ENCODE measurements at regions not wholly inside any gene's neighbourhood (a gene's known extent, or its start where the extent isn't known, plus 50 kb on each side); places are given as distances from the start of the nearest gene placed in this dataset.

- DNase-seq (ENCODE audit: low read depth) = no peak
Measured at GRCh38 chr2:5751873-5752482, 59.8 kb downstream of the SOX11 start.

- no peak for DNase-seq (ENCODE audit: low read depth)
Measured at GRCh38 chr2:5756272-5756671, 64.1 kb downstream of the SOX11 start.

GRCh38 chr2:5758346-5758745 lies 66.2 kb downstream of the SOX11 start:
- DNase-seq (ENCODE audit: low read depth) = no peak

GRCh38 chr2:5759949-5760348 lies 67.8 kb downstream of the SOX11 start:
- DNase-seq (ENCODE audit: low read depth) = no peak

- DNase-seq (ENCODE audit: low read depth) = no peak
Measured at GRCh38 chr2:5763531-5763930, 71.3 kb downstream of the SOX11 start.

GRCh38 chr2:5764041-5764440 lies 71.9 kb downstream of the SOX11 start:
- no peak for DNase-seq (ENCODE audit: low read depth)

- DNase-seq (ENCODE audit: low read depth) = no peak
Measured at GRCh38 chr2:5766056-5766455, 73.9 kb downstream of the SOX11 start.

GRCh38 chr2:5766561-5766960 lies 74.4 kb downstream of the SOX11 start:
- DNase-seq (ENCODE audit: low read depth) = no peak

- DNase-seq (ENCODE audit: low read depth) = no peak
Measured at GRCh38 chr2:5777131-5777535, 84.9 kb downstream of the SOX11 start.

GRCh38 chr2:5781679-5782078 lies 89.5 kb downstream of the SOX11 start:
- DNase-seq (ENCODE audit: low read depth) = no peak

GRCh38 chr2:5782103-5782502 lies 89.9 kb downstream of the SOX11 start:
- DNase-seq (ENCODE audit: low read depth) = no peak

- DNase-seq (ENCODE audit: low read depth) = no peak
Measured at GRCh38 chr2:5788447-5788846, 96.3 kb downstream of the SOX11 start.

GRCh38 chr2:5791371-5791770 lies 99.2 kb downstream of the SOX11 start:
- no peak for DNase-seq (ENCODE audit: low read depth)

GRCh38 chr2:5794012-5794411 lies 101.8 kb downstream of the SOX11 start:
- DNase-seq (ENCODE audit: low read depth) = no peak

GRCh38 chr2:5798084-5798483 lies 105.9 kb downstream of the SOX11 start:
- DNase-seq (ENCODE audit: low read depth) = no peak

- no peak for DNase-seq (ENCODE audit: low read depth)
Measured at GRCh38 chr2:5799348-5799747, 107.2 kb downstream of the SOX11 start.

- DNase-seq (ENCODE audit: low read depth) = no peak
Measured at GRCh38 chr2:5803547-5803946, 111.4 kb downstream of the SOX11 start.

GRCh38 chr2:5818961-5819600 lies 126.9 kb downstream of the SOX11 start:
- no peak for DNase-seq (ENCODE audit: low read depth)

GRCh38 chr2:5824126-5824525 lies 131.9 kb downstream of the SOX11 start:
- no peak for DNase-seq (ENCODE audit: low read depth)

- DNase-seq (ENCODE audit: low read depth) = no peak
Measured at GRCh38 chr2:5825686-5826085, 133.5 kb downstream of the SOX11 start.

- DNase-seq (ENCODE audit: low read depth) = no peak
Measured at GRCh38 chr2:5826979-5827655, 134.9 kb downstream of the SOX11 start.

GRCh38 chr2:5834501-5834900 lies 142.3 kb downstream of the SOX11 start:
- DNase-seq (ENCODE audit: low read depth) = no peak

- no peak for DNase-seq (ENCODE audit: low read depth)
Measured at GRCh38 chr2:5839550-5839949, 147.4 kb downstream of the SOX11 start.

GRCh38 chr2:5841126-5841525 lies 148.9 kb downstream of the SOX11 start:
- DNase-seq (ENCODE audit: low read depth) = no peak
